Nephron progenitor cell (in vitro differentiated cells): ENCODE measurements at regions not wholly inside any gene's neighbourhood (a gene's known extent, or its start where the extent isn't known, plus 50 kb on each side); places are given as distances from the start of the nearest gene placed in this dataset.

Experiments
- DNase-seq: peaks from one replicate; pipeline ENCODE4 v3.0.0; 2021
- H3K27ac Mint-ChIP-seq: 2 replicates; pipeline ENCODE4 v1.8.0; 2021; ENCODE audit warnings: mild to moderate bottlenecking, moderate library complexity, mixed read lengths
- H3K27me3 Mint-ChIP-seq: 2 replicates; pipeline ENCODE4 v1.8.0; 2021; ENCODE audit warnings: mild to moderate bottlenecking, low read depth, mixed read lengths; ENCODE audit not compliant: poor library complexity
- H3K36me3 Mint-ChIP-seq: 2 replicates; pipeline ENCODE4 v1.8.0; 2021; ENCODE audit warnings: low read depth, mixed read lengths
- H3K4me1 Mint-ChIP-seq: 2 replicates; pipeline ENCODE4 v1.8.0; 2021; ENCODE audit warnings: mixed read lengths
- H3K4me3 Mint-ChIP-seq: 2 replicates; pipeline ENCODE4 v1.8.0; 2021; ENCODE audit warnings: mild to moderate bottlenecking, moderate library complexity, mixed read lengths
- H3K9me3 Mint-ChIP-seq: 2 replicates; pipeline ENCODE4 v1.8.0; 2021; ENCODE audit warnings: mild to moderate bottlenecking, moderate library complexity, mixed read lengths
- TF ChIP-seq, protein P1 (sequence below): fragments of 200-600 bp; sonication (generic); IDR thresholded peaks from 2 replicates; pipeline ENCODE4 v1.5.0; 2021; ENCODE audit warnings: antibody characterized with exemption

DNA sequence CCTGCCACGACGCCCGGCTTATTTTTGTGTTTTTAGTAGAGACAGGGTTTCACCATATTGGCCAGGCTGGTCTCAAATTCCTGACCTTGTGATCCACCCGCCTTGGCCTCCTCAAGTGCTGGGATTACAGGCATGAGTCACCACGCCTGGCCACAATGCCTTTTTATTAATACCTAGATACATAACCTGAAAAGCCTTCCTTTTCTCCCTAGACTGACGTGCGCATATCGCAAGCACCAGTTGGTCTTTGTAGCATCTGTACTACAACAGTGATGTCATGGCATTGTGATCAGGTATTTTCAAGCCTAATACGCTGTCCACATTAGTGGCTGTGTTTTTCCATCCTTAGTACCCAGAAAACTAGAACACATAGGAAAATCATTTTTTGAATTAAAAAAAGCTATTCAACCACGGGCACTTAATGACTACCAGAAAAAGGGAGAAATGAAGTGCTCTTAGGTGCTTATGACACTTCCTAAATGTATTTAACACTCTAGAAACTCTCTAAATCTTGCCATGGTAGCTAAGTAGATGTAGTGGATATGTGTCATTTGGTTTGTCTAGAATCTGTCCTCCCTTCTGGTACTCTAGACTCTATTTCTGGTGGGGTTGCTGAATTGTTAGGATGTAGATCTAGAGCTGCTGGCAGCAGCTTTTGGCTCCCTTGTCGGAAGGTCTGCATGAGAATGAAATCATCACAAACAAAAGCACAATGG lies 707.8 kb downstream of the STIM2 start:
- Mint-ChIP-seq H3K9me3 (no peaks in the 10 kb centered on the region), H3K4me1 (no peaks in the 10 kb centered on the region), H3K36me3 (no peaks in the 10 kb centered on the region), H3K27me3 (peaks cover 5% of the 10 kb centered on the region), H3K27ac (no peak overlapping the region), H3K4me3 (no peak overlapping the region)
- DNase-seq = no peak
- TF ChIP-seq, protein P1, sequence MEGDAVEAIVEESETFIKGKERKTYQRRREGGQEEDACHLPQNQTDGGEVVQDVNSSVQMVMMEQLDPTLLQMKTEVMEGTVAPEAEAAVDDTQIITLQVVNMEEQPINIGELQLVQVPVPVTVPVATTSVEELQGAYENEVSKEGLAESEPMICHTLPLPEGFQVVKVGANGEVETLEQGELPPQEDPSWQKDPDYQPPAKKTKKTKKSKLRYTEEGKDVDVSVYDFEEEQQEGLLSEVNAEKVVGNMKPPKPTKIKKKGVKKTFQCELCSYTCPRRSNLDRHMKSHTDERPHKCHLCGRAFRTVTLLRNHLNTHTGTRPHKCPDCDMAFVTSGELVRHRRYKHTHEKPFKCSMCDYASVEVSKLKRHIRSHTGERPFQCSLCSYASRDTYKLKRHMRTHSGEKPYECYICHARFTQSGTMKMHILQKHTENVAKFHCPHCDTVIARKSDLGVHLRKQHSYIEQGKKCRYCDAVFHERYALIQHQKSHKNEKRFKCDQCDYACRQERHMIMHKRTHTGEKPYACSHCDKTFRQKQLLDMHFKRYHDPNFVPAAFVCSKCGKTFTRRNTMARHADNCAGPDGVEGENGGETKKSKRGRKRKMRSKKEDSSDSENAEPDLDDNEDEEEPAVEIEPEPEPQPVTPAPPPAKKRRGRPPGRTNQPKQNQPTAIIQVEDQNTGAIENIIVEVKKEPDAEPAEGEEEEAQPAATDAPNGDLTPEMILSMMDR = no peak

GRCh38 chr4:27568952-27569319 lies 708.3 kb downstream of the STIM2 start:
- H3K27ac Mint-ChIP-seq = no peak overlapping the region
- DNase-seq = no peak
- H3K4me3 Mint-ChIP-seq = no peak overlapping the region
- no peaks in the 10 kb centered on the region for H3K36me3 Mint-ChIP-seq
- H3K4me1 Mint-ChIP-seq = no peaks in the 10 kb centered on the region
- H3K9me3 Mint-ChIP-seq = no peaks in the 10 kb centered on the region
- TF ChIP-seq, protein P1 = no peak
- H3K27me3 Mint-ChIP-seq = peaks cover 5% of the 10 kb centered on the region

DNA sequence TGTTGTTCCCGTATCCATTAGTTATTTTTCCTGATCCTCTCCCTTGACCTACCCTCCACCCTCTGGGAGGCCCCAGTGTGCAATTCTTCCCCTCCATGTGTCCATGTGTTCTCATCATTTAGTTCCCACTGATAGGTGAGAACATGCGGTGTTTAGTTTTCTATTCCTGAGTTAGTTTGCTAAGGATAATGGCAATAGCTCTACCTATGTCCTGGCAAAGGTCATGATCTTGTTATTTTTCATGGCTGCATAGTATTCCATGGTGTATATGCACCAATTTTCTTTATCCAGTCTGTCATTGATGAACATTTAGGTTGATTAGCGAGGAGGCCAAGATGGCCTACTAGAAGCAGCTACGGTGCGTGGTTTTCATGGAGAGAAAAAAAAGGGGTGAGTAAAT lies 714.1 kb downstream of the STIM2 start:
- peaks cover 5% of the 10 kb centered on the region for H3K27me3 Mint-ChIP-seq
- H3K9me3 Mint-ChIP-seq = no peaks in the 10 kb centered on the region
- DNase-seq = no peak
- no peak overlapping the region for H3K27ac Mint-ChIP-seq
- no peaks in the 10 kb centered on the region for H3K36me3 Mint-ChIP-seq
- H3K4me3 Mint-ChIP-seq = no peak overlapping the region
- TF ChIP-seq, protein P1 = no peak
- no peaks in the 10 kb centered on the region for H3K4me1 Mint-ChIP-seq

DNA sequence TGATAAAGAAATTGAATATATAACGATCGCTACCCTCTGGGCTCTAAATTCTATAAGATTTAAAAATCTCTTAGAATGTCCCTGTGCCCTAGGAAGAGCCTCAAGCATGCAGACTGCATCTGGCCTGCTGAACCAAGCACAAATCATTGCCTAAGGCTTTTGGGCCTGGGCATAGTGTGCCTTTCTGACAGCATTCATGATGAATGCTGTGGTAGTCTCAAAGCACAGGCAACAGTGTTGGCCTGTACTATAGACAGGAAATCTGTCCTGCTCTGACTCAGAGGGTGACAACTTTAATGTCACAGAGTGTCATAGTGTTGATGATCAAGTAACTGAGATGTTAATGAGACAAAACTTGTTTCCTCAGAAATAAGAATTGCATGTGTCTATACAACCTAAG lies 717.3 kb downstream of the STIM2 start:
- H3K27ac Mint-ChIP-seq = no peak overlapping the region
- no peak for DNase-seq
- no peaks in the 10 kb centered on the region for H3K9me3 Mint-ChIP-seq
- peaks cover 3% of the 10 kb centered on the region for H3K27me3 Mint-ChIP-seq
- TF ChIP-seq, protein P1 = no peak
- no peaks in the 10 kb centered on the region for H3K4me1 Mint-ChIP-seq
- no peak overlapping the region for H3K4me3 Mint-ChIP-seq
- H3K36me3 Mint-ChIP-seq = no peaks in the 10 kb centered on the region

- no peaks in the 10 kb centered on the region for H3K36me3 Mint-ChIP-seq
- no peak overlapping the region for H3K27ac Mint-ChIP-seq
- H3K9me3 Mint-ChIP-seq = no peaks in the 10 kb centered on the region
- H3K27me3 Mint-ChIP-seq = no peaks in the 10 kb centered on the region
- DNase-seq = no peak
- H3K4me3 Mint-ChIP-seq = no peak overlapping the region
- TF ChIP-seq, protein P1 = no peak
- peaks cover 5% of the 10 kb centered on the region for H3K4me1 Mint-ChIP-seq
These were observed 732.1 kb downstream of the STIM2 start for GRCh38 chr4:27592738-27593137.

DNA sequence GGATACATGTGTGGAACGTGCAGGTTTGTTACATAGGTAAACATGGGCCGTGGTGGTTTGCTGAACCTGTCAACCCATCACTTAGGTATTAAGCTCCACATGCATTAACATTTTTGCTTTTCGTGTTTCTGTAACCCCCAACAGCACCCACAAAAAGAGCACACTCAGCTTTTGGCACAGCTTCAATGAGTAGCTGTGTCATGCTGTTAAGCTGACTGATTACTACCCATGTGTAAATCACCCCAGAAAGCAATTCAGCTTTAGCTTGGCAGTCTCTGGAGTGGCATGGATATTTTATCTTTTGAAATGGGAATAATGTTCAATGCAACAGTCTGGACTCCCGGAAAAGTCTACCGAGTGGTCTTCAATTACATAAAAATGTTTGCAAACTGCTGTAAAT lies 734.3 kb downstream of the STIM2 start:
- H3K4me1 Mint-ChIP-seq = peaks cover 5% of the 10 kb centered on the region
- DNase-seq = no peak
- no peak overlapping the region for H3K27ac Mint-ChIP-seq
- TF ChIP-seq, protein P1 = no peak
- H3K27me3 Mint-ChIP-seq = no peaks in the 10 kb centered on the region
- no peaks in the 10 kb centered on the region for H3K9me3 Mint-ChIP-seq
- H3K4me3 Mint-ChIP-seq = no peak overlapping the region
- H3K36me3 Mint-ChIP-seq = no peaks in the 10 kb centered on the region
